Uterus (tissue), 3 donors: ENCODE measurements at regions not wholly inside any gene's neighbourhood (a gene's known extent, or its start where the extent isn't known, plus 50 kb on each side); places are given as distances from the start of the nearest gene placed in this dataset.

ENCODE experiments used
- DNase-seq, 2 donors: peaks; one replicate each; pipeline ENCODE4 v3.0.0-alpha.2; 2019 to 2020
- H3K27ac ChIP-seq, 2 donors: fragments of 200-600 bp; sonication (generic); 1 replicate in 1 of 2; 2 replicates in 1 of 2; pipeline ENCODE4 v1.5.1; 2016 to 2018
- H3K27me3 ChIP-seq, 2 donors: fragments of 200-600 bp; sonication (generic); one replicate each; pipeline ENCODE4 v1.5.1; 2018 to 2019; ENCODE audit warnings: control low read depth in 1 of 2
- H3K36me3 ChIP-seq, 2 donors: fragments of 200-600 bp; sonication (generic); one replicate each; pipeline ENCODE4 v1.5.1; 2019; ENCODE audit warnings: control low read depth in 1 of 2
- H3K4me1 ChIP-seq, 2 donors: fragments of 200-600 bp; sonication (generic); one replicate each; pipeline ENCODE4 v1.5.1; 2018 to 2019; ENCODE audit warnings: control low read depth in 1 of 2
- H3K4me3 ChIP-seq, 2 donors: fragments of 200-600 bp; sonication (generic); 1 replicate in 1 of 2; 2 replicates in 1 of 2; pipeline ENCODE4 v1.5.1; 2018 to 2019; ENCODE audit warnings: mild to moderate bottlenecking in 1 of 2
- H3K9me3 ChIP-seq, 2 donors: fragments of 200-600 bp; sonication (generic); one replicate each; pipeline ENCODE4 v1.5.1; 2019; ENCODE audit warnings: control low read depth in 1 of 2
- CTCF ChIP-seq, 4 experiments: fragments of 200-600 bp in 2 of 4; fragments of 450-650 bp in 2 of 4; sonication (generic) in 2 of 4; IDR thresholded peaks; one replicate each; pipeline ENCODE4 v1.5.1; 2016 to 2019; ENCODE audit warnings: antibody characterized with exemption in 4 of 4, mild to moderate bottlenecking in 2 of 4, moderate library complexity in 1 of 4
- POLR2A ChIP-seq, 2 donors: fragments of 450-650 bp; IDR thresholded peaks; one replicate each; pipeline ENCODE4 v1.6.1; 2016; ENCODE audit warnings: antibody characterized with exemption in 2 of 2, mild to moderate bottlenecking in 1 of 2, moderate library complexity in 1 of 2
- intact Hi-C: fragments of 100-400 bp; cut with DNase I; formaldehyde crosslinking; loops from one replicate; pipeline ENCODE4 v1.15.1; 2023; ENCODE audit warnings: low total_unique reads
- donor health status: DM: yes; HTN: yes; CAD: no.

- intact Hi-C loops = no loop called here
- Histone ChIP-seq H3K36me3 (no peaks in the 10 kb centered on the region), H3K4me1 (no peaks in the 10 kb centered on the region), H3K4me3 (no peak overlapping the region), H3K9me3 (no peaks in the 10 kb centered on the region), H3K27me3 (peaks cover 0 to 4% of the 10 kb centered on the region in 2 donors), H3K27ac (no peak overlapping the region)
- no peak for DNase-seq
- TF ChIP-seq CTCF (IDR thresholded peaks at IDR 0.05) = no peak
- no peak for TF ChIP-seq POLR2A (IDR thresholded peaks at IDR 0.05)
Observed at GRCh38 chr14:44271637-44272036, 235.4 kb downstream of the FSCB start.

GRCh38 chr14:44271006-44271405 is 236.1 kb downstream of the FSCB start:
- Histone ChIP-seq H3K27me3 (peaks cover 0 to 4% of the 10 kb centered on the region in 2 donors), H3K36me3 (no peaks in the 10 kb centered on the region), H3K4me3 (no peak overlapping the region), H3K4me1 (no peaks in the 10 kb centered on the region), H3K27ac (no peak overlapping the region), H3K9me3 (no peaks in the 10 kb centered on the region)
- TF ChIP-seq POLR2A (IDR thresholded peaks at IDR 0.05) = no peak
- no peak for DNase-seq
- intact Hi-C loops = no loop called here

GRCh38 chr14:44265246-44265645 is 241.8 kb downstream of the FSCB start:
- H3K27me3 ChIP-seq = peaks cover 0 to 4% of the 10 kb centered on the region in 2 donors
- no peaks in the 10 kb centered on the region for H3K36me3 ChIP-seq
- no peak overlapping the region for H3K27ac ChIP-seq
- H3K9me3 ChIP-seq = no peaks in the 10 kb centered on the region
- H3K4me3 ChIP-seq = no peak overlapping the region
- H3K4me1 ChIP-seq = no peaks in the 10 kb centered on the region
- intact Hi-C loops = no loop called here
- DNase-seq = no peak
- no peak for TF ChIP-seq CTCF (IDR thresholded peaks at IDR 0.05)
- no peak for TF ChIP-seq POLR2A (IDR thresholded peaks at IDR 0.05)

- Histone ChIP-seq H3K4me1 (no peaks in the 10 kb centered on the region), H3K4me3 (no peak overlapping the region), H3K36me3 (no peaks in the 10 kb centered on the region), H3K9me3 (no peaks in the 10 kb centered on the region), H3K27me3 (no peaks in the 10 kb centered on the region), H3K27ac (no peak overlapping the region)
- no peak for TF ChIP-seq POLR2A (IDR thresholded peaks at IDR 0.05)
- no peak for TF ChIP-seq CTCF (IDR thresholded peaks at IDR 0.05)
- intact Hi-C loops = no loop called here
- DNase-seq = no peak
Observed at GRCh38 chr14:44215660-44216059, 291.4 kb downstream of the FSCB start.

- no peak for DNase-seq
- intact Hi-C loops = no loop called here
- no peaks in the 10 kb centered on the region for H3K36me3 ChIP-seq
- no peaks in the 10 kb centered on the region for H3K4me1 ChIP-seq
- TF ChIP-seq POLR2A (IDR thresholded peaks at IDR 0.05) (no peak), CTCF (IDR thresholded peaks at IDR 0.05) (no peak)
- no peaks in the 10 kb centered on the region for H3K9me3 ChIP-seq
- no peak overlapping the region for H3K4me3 ChIP-seq
- no peaks in the 10 kb centered on the region for H3K27me3 ChIP-seq
- no peak overlapping the region for H3K27ac ChIP-seq
Observed at GRCh38 chr14:44211718-44212117, 295.4 kb downstream of the FSCB start.
